ENCODE measurements at regions not wholly inside any gene's neighbourhood (a gene's known extent, or its start where the extent isn't known, plus 50 kb on each side); places are given as distances from the start of the nearest gene placed in this dataset.

- no peak for DNase-seq
- Histone ChIP-seq H3K27me3 (ENCODE audit: control insufficient read depth, insufficient read depth, low read length) (no peaks in the 10 kb centered on the region), H3K27ac (ENCODE audit: low read depth in 2 of 2, low read length in 2 of 2) (no peak overlapping the region), H3K4me3 (ENCODE audit: low read length in 3 of 3) (no peak overlapping the region), H3K9me3 (ENCODE audit: control insufficient read depth in 2 of 3, insufficient read depth in 1 of 3, low read length in 3 of 3) (no peaks in the 10 kb centered on the region), H3K4me1 (ENCODE audit: control insufficient read depth in 2 of 3, insufficient read depth in 2 of 3, low read depth in 1 of 3, low read length in 3 of 3) (peaks cover 4 to 12% (median 5%) of the 10 kb centered on the region in 3 donors), H3K9ac (ENCODE audit: low read length in 3 of 3) (no peak overlapping the region), H3K36me3 (ENCODE audit: control insufficient read depth in 2 of 3, insufficient read depth in 3 of 3, low read length in 3 of 3) (no peaks in the 10 kb centered on the region)
- intact Hi-C loops (cut with DNase I): no loop called here
- no peak for TF ChIP-seq CTCF (IDR thresholded peaks at IDR 0.05; ENCODE audit: borderline replicate concordance, extremely low read depth, insufficient read depth)
- FAIRE-seq: no peak
Observed at GRCh38 chr3:15896500-15896899, 98.7 kb upstream of the ANKRD28 start.

- Histone ChIP-seq H3K4me3 (ENCODE audit: low read length in 3 of 3) (no peak overlapping the region), H3K27ac (ENCODE audit: low read depth in 2 of 2, low read length in 2 of 2) (no peak overlapping the region)
- FAIRE-seq: no peak
Observed at GRCh38 chr3:15899388-15899787, 101.6 kb upstream of the ANKRD28 start.

GRCh38 chr3:15903164-15903563, 105.4 kb upstream of the ANKRD28 start:
- no peaks in the 10 kb centered on the region for H3K36me3 ChIP-seq (ENCODE audit: control insufficient read depth in 2 of 3, insufficient read depth in 3 of 3, low read length in 3 of 3)
- FAIRE-seq (no peak), DNase-seq (peak in 1 of 5 donors; percentile 48)
- intact Hi-C loops (cut with DNase I): no loop called here
- H3K27ac ChIP-seq (ENCODE audit: low read depth in 2 of 2, low read length in 2 of 2): peak overlapping the region; percentile 87 to 91
- H3K27me3 ChIP-seq (ENCODE audit: control insufficient read depth, insufficient read depth, low read length): no peaks in the 10 kb centered on the region
- no peak for TF ChIP-seq CTCF (IDR thresholded peaks at IDR 0.05; ENCODE audit: borderline replicate concordance, extremely low read depth, insufficient read depth)
- no peak overlapping the region for H3K4me3 ChIP-seq (ENCODE audit: low read length in 3 of 3)
- H3K9ac ChIP-seq (ENCODE audit: low read length in 3 of 3): peak overlapping the region in 1 of 3 donors; percentile 34
- H3K4me1 ChIP-seq (ENCODE audit: control insufficient read depth in 2 of 3, insufficient read depth in 2 of 3, low read depth in 1 of 3, low read length in 3 of 3): peaks cover 0 to 8% (median 4%) of the 10 kb centered on the region in 3 donors
- H3K9me3 ChIP-seq (ENCODE audit: control insufficient read depth in 2 of 3, insufficient read depth in 1 of 3, low read length in 3 of 3): no peaks in the 10 kb centered on the region

More at GRCh38 chr3:15899388-15899787, 101.6 kb upstream of the ANKRD28 start:
- no peaks in the 10 kb centered on the region for H3K9me3 ChIP-seq (ENCODE audit: control insufficient read depth in 2 of 3, insufficient read depth in 1 of 3, low read length in 3 of 3)
- peaks cover 0 to 8% (median 5%) of the 10 kb centered on the region in 3 donors for H3K4me1 ChIP-seq (ENCODE audit: control insufficient read depth in 2 of 3, insufficient read depth in 2 of 3, low read depth in 1 of 3, low read length in 3 of 3)
- intact Hi-C loops (cut with DNase I): no loop called here
- H3K27me3 ChIP-seq (ENCODE audit: control insufficient read depth, insufficient read depth, low read length): no peaks in the 10 kb centered on the region
- H3K36me3 ChIP-seq (ENCODE audit: control insufficient read depth in 2 of 3, insufficient read depth in 3 of 3, low read length in 3 of 3): no peaks in the 10 kb centered on the region
- no peak for TF ChIP-seq CTCF (IDR thresholded peaks at IDR 0.05; ENCODE audit: borderline replicate concordance, extremely low read depth, insufficient read depth)
- DNase-seq: no peak
- H3K9ac ChIP-seq (ENCODE audit: low read length in 3 of 3): no peak overlapping the region

Data from kidney (tissue), 13 donors.